Anterior cingulate cortex (tissue), 58 donors: ENCODE measurements at regions not wholly inside any gene's neighbourhood (a gene's known extent, or its start where the extent isn't known, plus 50 kb on each side); places are given as distances from the start of the nearest gene placed in this dataset.
"Not testable (repeated sequence)": the region's sequence is repeated elsewhere in the genome, so short reads cannot be mapped to it uniquely, and the experiment has no call there.

Experiments
- DNase-seq, 58 donors: peaks; one replicate each; lab custom pipeline; 2025; lab: John Stamatoyannopoulos, UW

DNA sequence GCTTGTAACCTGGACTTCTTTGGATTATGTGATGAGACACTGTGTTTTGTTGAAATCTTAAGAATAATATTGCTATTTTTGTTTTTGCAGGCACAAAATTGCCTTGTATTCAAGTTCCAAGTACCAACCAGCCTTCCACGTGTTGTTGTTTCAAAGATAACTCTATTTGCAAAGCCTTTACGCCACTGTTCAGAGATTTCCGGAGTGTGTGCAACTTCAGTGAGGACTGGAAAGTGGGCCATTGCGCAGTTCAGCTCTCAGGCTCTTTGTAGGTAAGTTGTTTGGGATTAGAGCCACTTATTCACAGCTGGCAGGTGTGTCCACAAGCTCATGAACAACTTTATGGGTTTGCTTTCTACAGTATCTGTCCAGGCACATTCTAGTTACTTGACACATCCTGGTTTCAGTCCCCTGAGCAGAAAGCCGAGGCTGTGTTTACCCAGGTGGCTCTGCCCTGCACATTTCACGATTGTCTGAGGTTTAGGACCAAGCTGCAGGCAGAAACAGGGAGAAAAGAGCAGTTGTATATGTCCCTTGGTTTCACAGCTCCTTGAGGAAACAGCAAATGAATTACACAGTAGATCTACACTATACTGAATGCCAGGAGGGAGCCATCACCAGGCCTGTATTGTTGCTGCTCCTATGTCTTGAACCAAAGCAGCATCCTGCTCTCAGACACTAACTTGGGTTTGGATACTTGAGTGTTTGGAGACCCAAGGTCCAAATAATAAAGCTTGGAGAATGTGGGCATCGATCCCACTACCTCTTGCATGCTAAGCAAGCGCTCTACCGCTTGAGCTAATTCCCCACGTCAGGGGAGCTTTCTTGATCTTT lies 136.1 kb upstream of the ZNF322 start:
- DNase-seq, result not testable (repeated sequence)

DNA sequence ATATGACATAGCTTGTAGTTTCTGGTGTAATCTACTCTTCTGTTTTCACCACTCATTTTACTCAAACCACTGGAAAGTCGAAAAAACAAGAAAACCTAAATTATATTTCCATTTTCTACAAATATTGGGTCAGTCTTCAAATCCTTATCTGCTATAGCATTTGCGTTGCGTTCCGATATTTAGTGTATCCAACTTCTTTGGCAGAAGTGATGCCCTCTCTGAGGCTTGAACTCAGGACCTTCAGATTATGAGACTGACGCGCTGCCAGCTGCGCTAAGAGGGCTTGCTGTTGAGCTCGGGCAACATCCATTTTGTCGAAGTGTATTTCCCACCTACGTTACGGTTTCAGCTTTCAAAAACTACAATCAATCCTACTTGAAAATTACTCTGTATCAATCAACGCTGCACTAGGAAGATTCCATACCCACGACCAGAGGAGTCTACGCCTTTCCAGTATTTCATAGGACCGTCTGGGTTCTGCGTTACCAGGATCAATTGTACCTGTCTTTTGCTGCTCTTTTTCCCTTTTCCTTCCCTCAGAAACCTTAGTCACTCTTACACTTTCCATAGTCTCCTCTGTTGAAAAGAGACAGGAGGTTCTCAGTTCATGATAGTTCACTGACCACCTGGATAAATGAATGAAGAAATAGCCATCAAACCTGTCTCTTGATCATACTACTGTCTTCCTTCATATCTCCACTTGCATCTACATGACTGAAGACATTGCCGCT lies 140.5 kb upstream of the ZNF322 start:
- DNase-seq, result not testable (repeated sequence)

DNA sequence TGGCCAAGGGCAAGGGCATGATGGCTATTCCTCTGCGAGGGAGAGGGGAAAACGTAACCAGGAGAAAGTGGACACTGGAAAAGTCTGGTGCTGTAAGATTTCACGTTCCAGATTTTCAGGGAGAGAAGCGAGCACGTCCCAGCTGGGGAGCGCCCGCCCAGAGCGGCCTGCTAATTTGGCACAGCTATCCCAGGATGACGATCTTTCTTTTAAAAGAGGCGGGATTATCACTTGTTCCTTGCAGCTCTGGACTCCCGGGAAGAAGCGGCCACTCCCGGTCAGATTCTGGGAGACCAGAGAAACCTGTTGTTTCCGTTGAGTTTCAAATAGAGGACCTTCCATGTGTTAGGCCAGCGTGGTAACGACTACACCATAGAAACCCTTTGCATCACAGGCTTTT lies 144.2 kb upstream of the ZNF322 start:
- DNase-seq, result not testable (repeated sequence)

DNA sequence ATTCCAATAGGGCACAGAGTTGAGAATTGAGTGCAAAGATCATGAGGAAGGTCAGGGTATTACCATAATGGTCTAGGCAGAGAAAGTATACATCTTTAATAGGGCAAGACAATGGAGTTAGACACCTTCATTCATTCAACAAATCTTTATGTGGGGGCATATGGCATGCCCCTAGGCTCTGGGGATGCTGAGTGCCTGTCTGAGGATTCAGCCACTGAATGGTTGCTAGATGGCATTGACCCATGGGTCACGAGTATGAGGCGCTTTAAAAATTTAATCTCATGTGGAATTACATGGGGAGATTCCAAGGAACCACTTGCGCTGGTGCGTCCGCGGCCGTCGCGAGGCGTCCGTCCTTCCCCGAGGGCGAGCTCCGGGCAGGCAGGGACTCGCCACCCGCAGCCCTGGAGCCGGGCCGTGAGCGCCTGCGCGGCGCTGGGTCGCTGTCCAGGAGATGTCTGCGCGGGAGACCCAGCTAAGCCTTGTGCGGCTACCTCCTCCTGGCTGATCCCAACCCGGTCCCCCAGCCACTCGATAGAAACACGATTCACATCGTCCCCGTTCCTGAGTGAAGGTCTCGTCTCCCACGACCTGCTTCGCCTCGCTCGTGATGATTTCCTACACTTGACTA lies 152.1 kb upstream of the ZNF322 start:
- not testable (repeated sequence) for DNase-seq

DNA sequence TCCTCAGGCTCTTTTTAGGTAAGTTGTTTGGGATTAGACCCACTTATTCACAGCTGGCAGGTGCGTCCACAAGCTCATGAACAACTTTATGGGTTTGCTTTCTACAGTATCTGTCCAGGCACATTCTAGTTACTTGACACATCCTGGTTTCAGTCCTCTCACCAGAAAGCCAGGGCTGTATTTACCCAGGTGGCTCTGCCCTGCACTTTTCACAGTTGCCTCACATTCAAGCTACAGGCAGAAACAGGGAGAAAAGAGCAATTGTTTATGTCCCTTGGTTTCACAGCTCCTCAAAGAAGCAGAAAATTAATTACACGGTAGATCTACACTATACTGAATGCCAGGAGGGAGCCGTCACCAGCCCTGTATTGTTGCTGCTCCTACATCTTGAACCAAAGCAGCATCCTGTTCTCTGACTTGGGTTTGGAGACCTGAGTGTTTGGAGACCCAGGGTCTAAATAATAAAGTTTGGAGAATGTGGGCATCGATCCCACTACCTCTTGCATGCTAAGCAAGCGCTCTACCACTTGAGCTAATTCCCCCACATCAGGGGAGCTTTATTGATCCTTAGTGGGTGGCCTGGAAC lies 159.2 kb upstream of the ZNF322 start:
- not testable (repeated sequence) for DNase-seq

DNA sequence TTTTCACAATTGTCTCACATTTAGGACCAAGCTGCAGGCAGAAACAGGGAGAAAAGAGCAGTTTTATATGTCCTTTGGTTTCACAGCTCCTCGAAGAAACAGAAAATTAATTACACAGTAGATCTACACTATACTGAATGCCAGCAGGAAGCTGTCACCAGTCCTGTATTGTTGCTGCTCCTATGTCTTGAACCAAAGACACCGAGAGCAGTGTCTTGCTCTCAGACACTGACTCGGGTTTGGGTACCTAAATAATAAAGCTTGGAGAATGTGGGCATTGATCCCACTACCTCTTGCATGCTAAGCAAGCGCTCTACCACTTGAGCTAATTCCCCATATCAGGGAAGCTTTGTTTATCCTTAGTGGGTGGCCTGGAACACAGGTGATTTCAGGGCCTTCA lies 168.4 kb upstream of the ZNF322 start:
- DNase-seq, result not testable (repeated sequence)

DNA sequence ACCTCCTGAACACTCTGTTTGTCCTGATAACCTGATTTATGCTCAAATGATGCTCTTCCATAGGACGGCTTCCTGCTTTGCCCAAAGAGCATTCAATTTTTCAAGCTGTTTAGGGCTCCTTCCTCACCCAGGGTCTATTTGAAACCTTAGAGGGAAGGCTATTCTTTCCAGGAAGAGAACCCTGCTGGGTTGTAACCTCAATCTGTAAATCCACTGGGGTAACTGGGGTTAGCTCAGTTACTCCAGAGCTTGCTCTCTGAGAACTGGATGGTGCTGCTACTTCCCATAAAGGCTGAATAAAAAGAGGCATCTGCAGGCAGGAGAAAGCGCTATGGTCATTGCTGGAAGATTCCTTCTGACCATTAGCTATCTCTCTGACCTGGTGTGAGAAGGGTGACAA lies 169.9 kb upstream of the ZNF322 start:
- not testable (repeated sequence) for DNase-seq

DNA sequence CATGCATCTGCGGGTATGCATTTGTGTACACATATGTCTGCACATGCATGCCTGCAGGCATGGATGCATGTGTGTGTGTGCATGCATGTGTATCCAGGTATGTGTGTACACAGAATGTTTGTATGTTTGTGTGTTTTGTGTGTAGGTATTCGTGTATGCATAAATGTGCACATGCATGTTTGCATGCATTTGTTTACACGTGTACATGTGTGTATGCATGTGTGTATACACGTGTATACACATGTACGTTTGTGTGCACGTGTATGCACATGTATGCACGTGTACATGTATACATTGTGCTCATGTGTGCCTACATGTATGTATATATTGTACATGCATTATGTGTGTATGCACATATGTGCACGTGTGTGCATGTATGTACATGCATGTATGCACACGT lies 171.4 kb upstream of the ZNF322 start:
- DNase-seq, result not testable (repeated sequence)

DNA sequence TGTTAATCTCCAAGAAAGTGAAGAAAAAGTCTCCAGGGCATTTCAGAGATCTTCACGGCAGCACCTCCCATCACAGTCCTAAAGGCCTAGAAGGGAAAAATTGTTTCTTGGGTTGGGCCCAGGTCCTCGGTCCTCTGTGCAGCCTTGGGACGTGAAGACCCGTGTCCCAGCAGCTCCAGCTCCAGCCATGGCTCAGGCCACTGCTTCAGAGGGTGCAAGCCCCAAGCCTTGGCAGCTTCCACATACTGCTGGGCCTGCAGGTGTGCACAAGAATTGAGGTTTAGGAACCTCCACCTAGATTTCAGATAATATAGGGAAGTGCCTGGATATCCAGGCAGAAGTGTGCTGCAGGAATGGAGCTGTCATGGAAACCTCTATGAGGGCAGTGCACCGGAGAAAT lies 176.2 kb upstream of the ZNF322 start:
- not testable (repeated sequence) for DNase-seq

DNA sequence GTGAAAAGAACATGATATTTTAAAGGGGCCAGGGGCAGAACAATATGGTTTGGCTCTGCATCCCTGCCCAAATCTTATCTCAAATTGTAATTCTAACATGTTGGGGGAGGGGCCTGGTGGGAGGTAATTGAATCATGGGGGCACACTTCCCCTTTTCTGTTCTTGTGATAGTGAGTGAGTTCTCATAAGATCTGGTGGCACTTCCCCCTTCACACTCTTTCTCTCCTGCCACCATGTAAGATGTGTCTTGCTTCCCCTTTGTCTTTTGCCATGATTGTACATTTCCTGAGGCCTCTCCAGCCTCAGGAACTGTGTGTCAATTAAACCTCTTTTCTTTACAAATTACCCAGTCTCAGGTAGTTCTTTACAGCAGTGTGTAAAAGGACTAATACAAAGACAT lies 177.1 kb upstream of the ZNF322 start:
- DNase-seq, result not testable (repeated sequence)

DNA sequence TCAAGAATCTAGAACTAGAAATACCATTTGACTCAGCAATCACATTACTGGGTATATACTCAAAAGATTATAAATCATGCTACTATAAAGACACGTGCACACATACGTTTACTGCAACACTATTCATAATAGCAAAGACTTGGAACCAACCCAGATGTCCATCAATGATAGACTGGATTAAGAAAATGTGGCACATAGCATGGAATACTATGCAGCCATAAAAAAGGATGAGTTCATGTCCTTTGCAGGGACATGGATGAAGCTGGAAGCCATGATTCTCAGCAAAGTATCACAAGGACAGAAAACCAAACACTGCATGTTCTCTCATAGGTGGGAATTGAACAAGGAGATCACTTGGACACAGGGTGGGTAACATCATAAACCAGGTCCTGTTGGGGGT lies 185.3 kb upstream of the ZNF322 start:
- DNase-seq, result not testable (repeated sequence)

DNA sequence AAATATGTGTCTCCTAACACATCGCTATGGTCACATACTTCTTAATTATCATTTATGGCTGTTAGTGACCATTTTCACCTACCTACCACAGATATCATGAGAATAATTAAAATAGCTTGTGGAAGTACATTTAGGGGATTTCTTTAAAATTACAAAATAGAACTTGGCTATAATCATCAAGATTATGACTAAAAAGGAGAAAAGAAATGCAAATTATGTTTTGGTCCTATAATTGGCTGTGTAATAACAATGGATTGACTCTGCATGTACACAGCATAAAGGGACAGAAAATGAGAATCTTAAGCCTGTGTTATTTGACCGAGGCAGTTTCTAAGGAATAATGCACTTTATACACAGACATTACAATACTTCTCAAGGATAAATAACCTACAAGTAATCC lies 197.7 kb upstream of the ZNF322 start:
- DNase-seq, result not testable (repeated sequence)

DNA sequence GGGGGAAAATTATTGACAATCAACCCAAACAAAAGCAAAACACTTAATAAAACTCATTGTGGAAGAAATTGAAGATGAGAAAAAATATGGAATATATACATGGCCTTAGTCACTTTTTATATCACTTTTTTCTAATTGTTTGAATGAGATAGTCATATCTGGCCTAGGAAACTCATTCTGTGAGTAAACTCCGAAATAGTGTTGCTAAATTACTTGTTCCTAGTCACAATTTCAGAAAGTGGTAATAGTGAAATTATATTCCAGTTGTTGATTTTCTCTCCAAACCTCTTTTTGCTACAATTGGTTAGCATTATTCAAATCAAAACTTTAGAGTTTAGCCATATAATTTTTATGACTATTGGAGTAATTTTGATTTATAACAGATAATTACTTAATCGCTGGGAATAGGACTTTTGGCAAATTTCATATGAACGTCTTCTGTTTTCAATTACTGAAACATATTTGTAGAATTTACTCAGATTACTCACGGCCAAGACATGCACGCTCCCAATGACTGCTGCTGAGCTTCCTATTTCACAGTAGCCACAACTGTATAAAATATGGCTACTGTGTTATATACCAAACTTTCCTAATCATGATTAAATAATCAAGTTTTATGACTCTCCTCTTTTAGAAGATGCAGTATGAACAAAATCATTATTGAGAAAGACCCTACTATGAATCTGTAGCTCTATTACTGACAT lies 199.7 kb upstream of the ZNF322 start:
- DNase-seq, result not testable (repeated sequence)

DNA sequence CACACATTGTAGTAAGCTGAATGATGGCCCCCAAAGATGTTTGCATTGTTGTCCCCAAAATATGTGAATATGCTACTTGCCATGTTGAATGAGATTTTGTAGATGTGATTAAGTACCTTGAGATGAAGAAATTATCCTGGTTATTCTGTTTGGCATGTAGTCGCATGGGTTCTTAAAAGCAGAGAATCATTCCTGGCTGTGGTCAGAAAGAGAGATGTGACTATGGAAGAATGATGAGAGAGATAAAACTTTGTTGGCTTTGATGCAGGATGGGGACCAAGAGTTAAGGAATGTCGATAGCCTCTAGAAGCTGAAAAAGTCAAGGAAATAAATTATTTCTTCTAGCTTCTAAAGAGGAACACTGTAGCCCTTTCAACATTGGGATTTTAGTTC lies 200.2 kb upstream of the ZNF322 start:
- DNase-seq, result not testable (repeated sequence)

DNA sequence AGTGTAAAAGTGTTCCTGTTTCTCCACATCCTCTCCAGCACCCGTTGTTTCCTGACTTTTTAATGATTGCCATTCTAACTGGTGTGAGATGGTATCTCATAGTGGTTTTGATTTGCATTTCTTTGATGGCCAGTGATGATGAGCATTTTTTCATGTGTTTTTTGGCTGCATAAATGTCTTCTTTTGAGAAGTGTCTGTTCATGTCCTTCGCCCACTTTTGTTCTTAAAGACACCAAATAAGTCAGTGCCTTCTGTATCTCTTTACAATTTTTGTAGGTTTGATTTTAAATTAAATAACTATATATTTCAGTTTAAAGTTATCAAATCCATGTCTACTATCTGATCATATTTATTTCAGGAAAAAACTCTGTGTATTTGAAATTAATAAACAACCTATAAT lies 202.4 kb upstream of the ZNF322 start:
- DNase-seq, result not testable (repeated sequence)

DNA sequence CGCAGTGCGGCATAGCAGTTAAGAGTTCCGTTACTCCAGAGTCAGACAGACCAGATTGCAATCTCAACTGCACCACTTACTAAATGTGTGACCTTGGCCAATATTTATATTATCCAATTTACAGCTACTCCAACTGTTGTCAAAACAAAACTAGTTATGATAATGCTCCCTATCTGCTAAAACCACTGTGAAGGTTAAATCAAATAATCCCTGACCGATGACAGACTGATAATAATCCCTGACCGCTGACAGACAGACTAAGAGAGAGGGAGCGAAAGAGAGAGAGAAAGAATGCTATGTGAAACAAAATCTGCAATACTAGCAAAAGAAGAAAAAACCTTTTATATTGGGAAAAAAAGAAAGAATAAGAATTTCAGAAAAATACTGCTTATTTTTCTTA lies 204.1 kb upstream of the ZNF322 start:
- DNase-seq, result not testable (repeated sequence)

DNA sequence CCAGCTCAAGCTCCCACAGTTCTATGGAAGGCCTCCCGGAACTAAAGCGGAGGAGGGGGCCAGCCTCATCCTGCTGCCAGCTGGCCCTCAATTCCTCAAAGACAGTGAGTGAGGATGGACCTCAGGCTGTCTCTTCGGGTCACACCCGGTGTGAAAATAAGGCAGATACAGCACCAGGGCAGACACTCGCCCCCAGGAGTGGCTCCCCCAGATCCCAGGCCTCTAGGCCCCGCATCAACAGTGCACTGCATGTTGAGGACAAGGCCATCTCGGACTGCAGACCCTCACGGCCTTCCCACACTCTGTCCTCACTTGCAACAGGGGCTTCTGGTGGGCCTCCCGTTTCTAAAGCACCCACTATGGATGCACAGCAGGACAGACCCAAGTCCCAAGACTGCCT lies 239.2 kb upstream of the ZNF322 start:
- not testable (repeated sequence) for DNase-seq

DNA sequence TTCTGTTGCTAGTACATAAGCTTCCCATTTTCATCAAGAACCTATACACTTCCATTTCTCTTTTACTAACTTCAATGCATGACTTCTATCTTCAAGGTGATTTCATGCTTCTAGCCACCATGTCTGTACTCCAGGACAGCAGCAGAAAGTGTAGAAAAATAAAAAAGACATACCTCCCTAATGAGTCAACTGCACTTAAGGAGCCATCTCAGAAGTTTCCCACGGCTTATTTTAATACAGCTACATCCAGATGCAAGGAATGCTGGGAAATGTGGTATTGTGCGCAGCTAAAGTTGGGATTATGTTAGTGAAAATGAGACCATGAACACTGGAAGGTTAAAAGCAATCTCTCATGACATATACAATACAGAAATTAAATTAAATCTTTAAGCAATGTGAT lies 264.7 kb upstream of the ZNF322 start:
- DNase-seq, result not testable (repeated sequence)

DNA sequence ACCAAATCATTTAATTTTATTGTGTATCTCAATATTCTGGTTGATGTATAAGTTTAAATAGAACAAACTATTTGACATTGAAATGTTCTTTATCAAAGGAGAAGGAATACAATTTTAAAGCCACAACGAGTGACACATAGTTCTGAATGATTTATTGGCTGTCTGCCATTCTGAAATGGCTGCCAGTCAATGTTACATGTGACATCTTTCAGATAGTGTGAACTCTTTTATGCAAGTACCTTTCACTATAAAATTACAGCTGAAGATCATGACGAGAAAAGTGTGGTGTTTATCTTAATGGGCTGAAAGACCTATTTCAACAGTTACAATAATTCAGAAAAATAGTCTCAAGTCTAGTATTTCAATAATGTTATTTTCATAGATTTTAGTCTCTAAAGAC lies 268.6 kb upstream of the ZNF322 start:
- not testable (repeated sequence) for DNase-seq

DNA sequence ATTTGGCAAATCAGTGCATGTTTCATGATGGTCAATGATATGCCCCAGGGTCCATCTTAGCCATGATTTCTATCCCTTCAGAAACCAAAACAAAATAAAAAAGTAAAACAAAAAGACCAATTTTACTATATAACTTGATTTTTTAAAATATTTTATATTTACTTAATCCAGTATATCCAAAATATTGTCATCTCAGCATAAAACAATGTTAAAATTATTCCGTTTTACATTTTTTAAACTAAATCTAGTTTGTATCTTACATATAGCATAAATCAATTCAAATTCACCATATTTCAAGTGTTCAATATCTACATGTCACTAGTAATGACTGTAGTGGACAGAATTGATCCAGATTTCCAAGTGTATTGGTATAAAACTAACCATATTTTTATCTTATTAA lies 277.7 kb upstream of the ZNF322 start:
- not testable (repeated sequence) for DNase-seq
